SK-N-SH treated with all-trans-retinoic acid at 6 μM for 48 hours (cell line): ENCODE measurements at regions not wholly inside any gene's neighbourhood (a gene's known extent, or its start where the extent isn't known, plus 50 kb on each side); places are given as distances from the start of the nearest gene placed in this dataset.

Experiments
- ARNTL ChIP-seq: fragments of 450-650 bp; formaldehyde crosslinking; IDR thresholded peaks from 2 replicates; pipeline ENCODE4 v1.5.0; 2020; ENCODE audit warnings: low read depth, mild to moderate bottlenecking, moderate library complexity, borderline replicate concordance
- CREB5 ChIP-seq: fragments of 250-450 bp; sonication (Bioruptor Pico); IDR thresholded peaks from 2 replicates; pipeline ENCODE4 v1.5.1; 2020; ENCODE audit warnings: low read depth, mild to moderate bottlenecking, moderate library complexity
- GLIS3 ChIP-seq: fragments of 250-450 bp; sonication (Bioruptor Pico); IDR thresholded peaks from 2 replicates; pipeline ENCODE4 v1.5.0; 2020; ENCODE audit warnings: mild to moderate bottlenecking, moderate library complexity
- OSR1 ChIP-seq: fragments of 250-450 bp; sonication (Bioruptor Pico); IDR thresholded peaks from 2 replicates; pipeline ENCODE4 v1.8.0; 2022; ENCODE audit warnings: moderate library complexity, mild to moderate bottlenecking, inconsistent platforms
- SNAI2 ChIP-seq: fragments of 250-450 bp; sonication (Bioruptor Pico); IDR thresholded peaks from 2 replicates; pipeline ENCODE4 v1.5.0; 2020; ENCODE audit warnings: mild to moderate bottlenecking, moderate library complexity
- TSHZ2 ChIP-seq: fragments of 250-450 bp; sonication (Bioruptor Pico); IDR thresholded peaks from 2 replicates; pipeline ENCODE4 v1.5.0; 2020; ENCODE audit warnings: mild to moderate bottlenecking, moderate library complexity
- ZFP3 ChIP-seq: fragments of 250-450 bp; sonication (Bioruptor Pico); IDR thresholded peaks from 2 replicates; pipeline ENCODE4 v1.5.0; 2020; ENCODE audit warnings: mild to moderate bottlenecking, moderate library complexity
- ZFP30 ChIP-seq: fragments of 450-650 bp; formaldehyde crosslinking; IDR thresholded peaks from 2 replicates; pipeline ENCODE4 v1.5.0; 2022; ENCODE audit warnings: mild to moderate bottlenecking, moderate library complexity
- ZNF70 ChIP-seq: fragments of 450-650 bp; formaldehyde crosslinking; IDR thresholded peaks from 2 replicates; pipeline ENCODE4 v1.5.0; 2020; ENCODE audit warnings: mild to moderate bottlenecking, moderate library complexity
- ZNF8 ChIP-seq: fragments of 450-650 bp; formaldehyde crosslinking; IDR thresholded peaks from 2 replicates; pipeline ENCODE4 v1.5.0; 2020; ENCODE audit warnings: mild to moderate bottlenecking, moderate library complexity
- TF ChIP-seq, protein P1 (sequence below): fragments of 250-450 bp; sonication (Bioruptor Pico); IDR thresholded peaks from 2 replicates; pipeline ENCODE4 v1.5.1; 2021; ENCODE audit warnings: mild to moderate bottlenecking, moderate library complexity
- TF ChIP-seq, protein P2 (sequence below): fragments of 250-450 bp; sonication (Bioruptor Pico); IDR thresholded peaks from 2 replicates; pipeline ENCODE4 v1.8.0; 2020; ENCODE audit warnings: mild to moderate bottlenecking, moderate library complexity, borderline replicate concordance

DNA sequence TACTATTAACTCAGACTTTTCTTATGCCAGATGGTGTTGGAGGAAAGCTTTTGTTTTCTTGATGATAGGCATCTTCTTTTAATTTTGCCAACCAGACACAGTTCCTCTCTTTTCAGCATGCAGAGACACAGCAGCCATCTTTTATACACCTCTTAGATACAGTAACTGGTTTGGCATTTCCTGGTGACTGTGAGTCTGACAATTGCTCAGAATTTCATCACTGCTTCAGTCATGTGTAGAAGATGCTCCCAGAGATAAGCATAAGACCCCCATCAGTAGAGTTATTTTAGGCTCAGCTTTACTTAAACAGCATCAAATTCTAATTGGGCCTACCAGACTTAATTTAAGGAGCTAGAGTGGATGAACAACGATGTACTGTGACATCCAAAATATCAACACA, 779.0 kb downstream of the SQOR start:
- TF ChIP-seq ZFP30 = no peak
- TF ChIP-seq, protein P1, sequence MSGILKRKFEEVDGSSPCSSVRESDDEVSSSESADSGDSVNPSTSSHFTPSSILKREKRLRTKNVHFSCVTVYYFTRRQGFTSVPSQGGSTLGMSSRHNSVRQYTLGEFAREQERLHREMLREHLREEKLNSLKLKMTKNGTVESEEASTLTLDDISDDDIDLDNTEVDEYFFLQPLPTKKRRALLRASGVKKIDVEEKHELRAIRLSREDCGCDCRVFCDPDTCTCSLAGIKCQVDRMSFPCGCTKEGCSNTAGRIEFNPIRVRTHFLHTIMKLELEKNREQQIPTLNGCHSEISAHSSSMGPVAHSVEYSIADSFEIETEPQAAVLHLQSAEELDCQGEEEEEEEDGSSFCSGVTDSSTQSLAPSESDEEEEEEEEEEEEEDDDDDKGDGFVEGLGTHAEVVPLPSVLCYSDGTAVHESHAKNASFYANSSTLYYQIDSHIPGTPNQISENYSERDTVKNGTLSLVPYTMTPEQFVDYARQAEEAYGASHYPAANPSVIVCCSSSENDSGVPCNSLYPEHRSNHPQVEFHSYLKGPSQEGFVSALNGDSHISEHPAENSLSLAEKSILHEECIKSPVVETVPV (CRISPR knock-in tag) = no peak
- TF ChIP-seq, protein P2, sequence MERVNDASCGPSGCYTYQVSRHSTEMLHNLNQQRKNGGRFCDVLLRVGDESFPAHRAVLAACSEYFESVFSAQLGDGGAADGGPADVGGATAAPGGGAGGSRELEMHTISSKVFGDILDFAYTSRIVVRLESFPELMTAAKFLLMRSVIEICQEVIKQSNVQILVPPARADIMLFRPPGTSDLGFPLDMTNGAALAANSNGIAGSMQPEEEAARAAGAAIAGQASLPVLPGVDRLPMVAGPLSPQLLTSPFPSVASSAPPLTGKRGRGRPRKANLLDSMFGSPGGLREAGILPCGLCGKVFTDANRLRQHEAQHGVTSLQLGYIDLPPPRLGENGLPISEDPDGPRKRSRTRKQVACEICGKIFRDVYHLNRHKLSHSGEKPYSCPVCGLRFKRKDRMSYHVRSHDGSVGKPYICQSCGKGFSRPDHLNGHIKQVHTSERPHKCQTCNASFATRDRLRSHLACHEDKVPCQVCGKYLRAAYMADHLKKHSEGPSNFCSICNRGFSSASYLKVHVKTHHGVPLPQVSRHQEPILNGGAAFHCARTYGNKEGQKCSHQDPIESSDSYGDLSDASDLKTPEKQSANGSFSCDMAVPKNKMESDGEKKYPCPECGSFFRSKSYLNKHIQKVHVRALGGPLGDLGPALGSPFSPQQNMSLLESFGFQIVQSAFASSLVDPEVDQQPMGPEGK (CRISPR knock-in tag) = no peak
- TF ChIP-seq ZNF8 (CRISPR knock-in tag) = no peak
- no peak for TF ChIP-seq ZNF70 (CRISPR knock-in tag)
- no peak for TF ChIP-seq OSR1
- no peak for TF ChIP-seq ZFP3 (CRISPR knock-in tag)
- TF ChIP-seq SNAI2 = no peak
- TF ChIP-seq ARNTL = no peak
- TF ChIP-seq GLIS3 = no peak
- no peak for TF ChIP-seq CREB5 (CRISPR knock-in tag)
- TF ChIP-seq TSHZ2 (CRISPR knock-in tag) = no peak
